ENCODE measurements at regions not wholly inside any gene's neighbourhood (a gene's known extent, or its start where the extent isn't known, plus 50 kb on each side); places are given as distances from the start of the nearest gene placed in this dataset.
"Not testable (repeated sequence)": the region's sequence is repeated elsewhere in the genome, so short reads cannot be mapped to it uniquely, and the experiment has no call there.

- Mint-ChIP-seq H3K27ac (no peak overlapping the region), H3K4me3 (no peak overlapping the region), H3K27me3 (no peaks in the 10 kb centered on the region), H3K36me3 (no peaks in the 10 kb centered on the region), H3K9me3 (no peaks in the 10 kb centered on the region), H3K4me1 (no peaks in the 10 kb centered on the region)
- CTCF ChIA-PET, result no interaction called here
- DNase-seq, result no peak
These were observed 196.3 kb downstream of the DCDC2C start for GRCh38 chr2:3899536-3900155.

GRCh38 chr2:3902131-3902530 is 198.8 kb downstream of the DCDC2C start:
- H3K9me3 Mint-ChIP-seq, result peaks cover 3% of the 10 kb centered on the region
- no peaks in the 10 kb centered on the region for H3K36me3 Mint-ChIP-seq
- CTCF ChIA-PET, result no interaction called here
- no peaks in the 10 kb centered on the region for H3K27me3 Mint-ChIP-seq
- no peak for DNase-seq
- no peaks in the 10 kb centered on the region for H3K4me1 Mint-ChIP-seq
- no peak overlapping the region for H3K27ac Mint-ChIP-seq
- no peak overlapping the region for H3K4me3 Mint-ChIP-seq

GRCh38 chr2:3904061-3904460 is 200.7 kb downstream of the DCDC2C start:
- Mint-ChIP-seq H3K36me3 (no peaks in the 10 kb centered on the region), H3K27ac (no peak overlapping the region), H3K4me1 (no peaks in the 10 kb centered on the region), H3K4me3 (no peak overlapping the region), H3K9me3 (peaks cover 9% of the 10 kb centered on the region), H3K27me3 (no peaks in the 10 kb centered on the region)
- no peak for DNase-seq
- CTCF ChIA-PET, result no interaction called here

- DNase-seq, CTCF ChIA-PET, H3K4me3 Mint-ChIP-seq, H3K36me3 Mint-ChIP-seq, H3K27me3 Mint-ChIP-seq, H3K4me1 Mint-ChIP-seq, H3K27ac Mint-ChIP-seq: not testable (repeated sequence)
- H3K9me3 Mint-ChIP-seq, result peaks cover 14% of the 10 kb centered on the region
These were observed 205.1 kb downstream of the DCDC2C start for GRCh38 chr2:3908498-3908897.

GRCh38 chr2:3911882-3912455 is 208.6 kb downstream of the DCDC2C start:
- H3K36me3 Mint-ChIP-seq, result no peaks in the 10 kb centered on the region
- H3K9me3 Mint-ChIP-seq, result peaks cover 11% of the 10 kb centered on the region
- CTCF ChIA-PET, result no interaction called here
- no peak overlapping the region for H3K4me3 Mint-ChIP-seq
- no peaks in the 10 kb centered on the region for H3K4me1 Mint-ChIP-seq
- no peaks in the 10 kb centered on the region for H3K27me3 Mint-ChIP-seq
- H3K27ac Mint-ChIP-seq, result no peak overlapping the region
- no peak for DNase-seq

- H3K36me3 Mint-ChIP-seq, result no peaks in the 10 kb centered on the region
- H3K4me3 Mint-ChIP-seq, result no peak overlapping the region
- H3K9me3 Mint-ChIP-seq, result peaks cover 8% of the 10 kb centered on the region
- no peaks in the 10 kb centered on the region for H3K27me3 Mint-ChIP-seq
- H3K27ac Mint-ChIP-seq, result no peak overlapping the region
- CTCF ChIA-PET, result interaction anchor here (0.6 kb wide), 1 partner anchor 23 kb away, joined by 3 read pairs; no protein-coding TSS in a partner anchor
- no peak for DNase-seq
- H3K4me1 Mint-ChIP-seq, result no peaks in the 10 kb centered on the region
These were observed 209.8 kb downstream of the DCDC2C start for GRCh38 chr2:3913166-3913565.

GRCh38 chr2:3914241-3914640 is 210.9 kb downstream of the DCDC2C start:
- H3K4me1 Mint-ChIP-seq, result no peaks in the 10 kb centered on the region
- H3K36me3 Mint-ChIP-seq, result no peaks in the 10 kb centered on the region
- H3K9me3 Mint-ChIP-seq, result peaks cover 3% of the 10 kb centered on the region
- no peaks in the 10 kb centered on the region for H3K27me3 Mint-ChIP-seq
- no peak overlapping the region for H3K4me3 Mint-ChIP-seq
- DNase-seq, result no peak
- H3K27ac Mint-ChIP-seq, result no peak overlapping the region
- CTCF ChIA-PET, result no interaction called here

- H3K4me3 Mint-ChIP-seq, result no peak overlapping the region
- no peaks in the 10 kb centered on the region for H3K4me1 Mint-ChIP-seq
- CTCF ChIA-PET, result no interaction called here
- H3K9me3 Mint-ChIP-seq, result peaks cover 9% of the 10 kb centered on the region
- H3K36me3 Mint-ChIP-seq, result no peaks in the 10 kb centered on the region
- no peak overlapping the region for H3K27ac Mint-ChIP-seq
- DNase-seq, result no peak
- no peaks in the 10 kb centered on the region for H3K27me3 Mint-ChIP-seq
These were observed 223.7 kb downstream of the DCDC2C start for GRCh38 chr2:3927031-3927430.

GRCh38 chr2:3929374-3929773 is 226.0 kb downstream of the DCDC2C start:
- no peaks in the 10 kb centered on the region for H3K36me3 Mint-ChIP-seq
- no peaks in the 10 kb centered on the region for H3K27me3 Mint-ChIP-seq
- H3K4me1 Mint-ChIP-seq, result no peaks in the 10 kb centered on the region
- no peak for DNase-seq
- no peak overlapping the region for H3K4me3 Mint-ChIP-seq
- no peak overlapping the region for H3K27ac Mint-ChIP-seq
- CTCF ChIA-PET, result no interaction called here
- H3K9me3 Mint-ChIP-seq, result peaks cover 11% of the 10 kb centered on the region

GRCh38 chr2:3930246-3930645 is 226.9 kb downstream of the DCDC2C start:
- H3K9me3 Mint-ChIP-seq, result peaks cover 11% of the 10 kb centered on the region
- no peak for DNase-seq
- CTCF ChIA-PET, result no interaction called here
- H3K4me1 Mint-ChIP-seq, result no peaks in the 10 kb centered on the region
- no peaks in the 10 kb centered on the region for H3K36me3 Mint-ChIP-seq
- H3K4me3 Mint-ChIP-seq, result no peak overlapping the region
- H3K27ac Mint-ChIP-seq, result no peak overlapping the region
- H3K27me3 Mint-ChIP-seq, result no peaks in the 10 kb centered on the region

- Mint-ChIP-seq H3K4me1 (no peaks in the 10 kb centered on the region), H3K27ac (no peak overlapping the region), H3K36me3 (no peaks in the 10 kb centered on the region), H3K4me3 (no peak overlapping the region), H3K9me3 (peaks cover 9% of the 10 kb centered on the region), H3K27me3 (no peaks in the 10 kb centered on the region)
- no peak for DNase-seq
- CTCF ChIA-PET, result no interaction called here
These were observed 237.3 kb downstream of the DCDC2C start for GRCh38 chr2:3940661-3941060.

- H3K4me1 Mint-ChIP-seq, result no peaks in the 10 kb centered on the region
- H3K4me3 Mint-ChIP-seq, result no peak overlapping the region
- H3K36me3 Mint-ChIP-seq, result no peaks in the 10 kb centered on the region
- DNase-seq, result no peak
- CTCF ChIA-PET, result no interaction called here
- peaks cover 7% of the 10 kb centered on the region for H3K9me3 Mint-ChIP-seq
- H3K27ac Mint-ChIP-seq, result no peak overlapping the region
- H3K27me3 Mint-ChIP-seq, result no peaks in the 10 kb centered on the region
These were observed 239.5 kb downstream of the DCDC2C start for GRCh38 chr2:3942841-3943240.

GRCh38 chr2:3944071-3944470 is 240.7 kb downstream of the DCDC2C start:
- no peaks in the 10 kb centered on the region for H3K36me3 Mint-ChIP-seq
- DNase-seq, result no peak
- H3K4me3 Mint-ChIP-seq, result no peak overlapping the region
- no peaks in the 10 kb centered on the region for H3K27me3 Mint-ChIP-seq
- H3K27ac Mint-ChIP-seq, result no peak overlapping the region
- peaks cover 7% of the 10 kb centered on the region for H3K9me3 Mint-ChIP-seq
- no peaks in the 10 kb centered on the region for H3K4me1 Mint-ChIP-seq
- CTCF ChIA-PET, result no interaction called here

- Mint-ChIP-seq H3K4me1 (no peaks in the 10 kb centered on the region), H3K36me3 (no peaks in the 10 kb centered on the region), H3K27ac (no peak overlapping the region), H3K9me3 (peaks cover 8% of the 10 kb centered on the region), H3K4me3 (no peak overlapping the region), H3K27me3 (no peaks in the 10 kb centered on the region)
- CTCF ChIA-PET, result no interaction called here
- DNase-seq, result no peak
These were observed 241.5 kb downstream of the DCDC2C start for GRCh38 chr2:3944841-3945240.

GRCh38 chr2:3948191-3948590 is 244.8 kb downstream of the DCDC2C start:
- no peak overlapping the region for H3K27ac Mint-ChIP-seq
- peaks cover 16% of the 10 kb centered on the region for H3K9me3 Mint-ChIP-seq
- CTCF ChIA-PET, result interaction anchor here (2.2 kb wide), 1 partner anchor 11 kb away, joined by 5 read pairs; no protein-coding TSS in a partner anchor
- no peaks in the 10 kb centered on the region for H3K36me3 Mint-ChIP-seq
- H3K4me3 Mint-ChIP-seq, result no peak overlapping the region
- H3K4me1 Mint-ChIP-seq, result no peaks in the 10 kb centered on the region
- no peaks in the 10 kb centered on the region for H3K27me3 Mint-ChIP-seq
- no peak for DNase-seq
